Keratinocyte (primary cell): ENCODE measurements at regions not wholly inside any gene's neighbourhood (a gene's known extent, or its start where the extent isn't known, plus 50 kb on each side); places are given as distances from the start of the nearest gene placed in this dataset.

Experiments used
- DNase-seq: peaks from one replicate; pipeline ENCODE4 v3.0.0-alpha.2; 2011; ENCODE audit warnings: low read depth, missing footprints, low spot score
- FAIRE-seq: peaks from 2 replicates; lab custom pipeline; 2011; peaks lifted over from hg19 to GRCh38; lab: Jason Lieb, UNC
- H2AFZ ChIP-seq: 2 replicates; pipeline ENCODE4 v1.6.0; 2012; ENCODE audit warnings: low read length, control low read depth, inconsistent platforms; ENCODE audit not compliant: control insufficient read depth
- H3K27ac ChIP-seq: 2 replicates; pipeline ENCODE4 v1.5.1; 2011; ENCODE audit warnings: low read length; ENCODE audit not compliant: control insufficient read depth, insufficient read depth
- H3K27me3 ChIP-seq: 3 replicates; pipeline ENCODE4 v1.6.0; 2011; ENCODE audit warnings: low read length; ENCODE audit not compliant: control insufficient read depth, insufficient read depth; ENCODE audit errors: extremely low read depth
- H3K36me3 ChIP-seq, 2 experiments: 2 replicates in 1 of 2; 3 replicates in 1 of 2; pipeline ENCODE4 v1.5.1; 2011; ENCODE audit warnings: low read length in 2 of 2, mild to moderate bottlenecking in 1 of 2; ENCODE audit not compliant: control insufficient read depth in 2 of 2, insufficient read depth in 2 of 2; ENCODE audit errors: extremely low read depth in 1 of 2
- H3K4me1 ChIP-seq: 3 replicates; pipeline ENCODE4 v1.5.1; 2011; ENCODE audit warnings: low read length; ENCODE audit not compliant: control insufficient read depth, insufficient read depth; ENCODE audit errors: extremely low read depth
- H3K4me2 ChIP-seq: 3 replicates; pipeline ENCODE4 v1.6.0; 2011; ENCODE audit warnings: low read depth, low read length; ENCODE audit not compliant: control insufficient read depth, insufficient read depth; ENCODE audit errors: extremely low read depth
- H3K4me3 ChIP-seq, 3 experiments: fragments of 200-600 bp in 1 of 3; sonication (generic) in 1 of 3; 2 replicates in 2 of 3; 3 replicates in 1 of 3; pipeline ENCODE4 v1.5.1; 2011 to 2016; ENCODE audit warnings: low read length in 3 of 3, mild to moderate bottlenecking in 3 of 3, control low read depth in 2 of 3, inconsistent platforms in 1 of 3, low read depth in 1 of 3, mixed read lengths in 1 of 3, mixed run types in 1 of 3, moderate library complexity in 1 of 3; ENCODE audit not compliant: control insufficient read depth in 2 of 3, insufficient read depth in 2 of 3; ENCODE audit errors: extremely low read depth in 1 of 3
- H3K79me2 ChIP-seq: 2 replicates; pipeline ENCODE4 v1.6.0; 2012; ENCODE audit warnings: low read length; ENCODE audit not compliant: control insufficient read depth, insufficient read depth
- H3K9ac ChIP-seq: 3 replicates; pipeline ENCODE4 v1.6.0; 2011; ENCODE audit warnings: low read length; ENCODE audit not compliant: control insufficient read depth, insufficient read depth; ENCODE audit errors: extremely low read depth
- H3K9me1 ChIP-seq: 3 replicates; pipeline ENCODE4 v1.6.0; 2011; ENCODE audit warnings: low read length; ENCODE audit not compliant: control insufficient read depth, insufficient read depth; ENCODE audit errors: extremely low read depth
- H3K9me3 ChIP-seq: 2 replicates; pipeline ENCODE4 v1.5.1; 2012; ENCODE audit warnings: low read depth, low read length; ENCODE audit not compliant: control insufficient read depth
- H4K20me1 ChIP-seq: 3 replicates; pipeline ENCODE4 v1.6.0; 2011; ENCODE audit warnings: low read length; ENCODE audit not compliant: control insufficient read depth, insufficient read depth; ENCODE audit errors: extremely low read depth
- EZH2 ChIP-seq: IDR thresholded peaks from one replicate; pipeline ENCODE4 v1.6.1; 2012; ENCODE audit warnings: inconsistent platforms, mild to moderate bottlenecking, low read length, moderate library complexity
- dilution Hi-C: fragments of 300-500 bp; cut with MboI; formaldehyde crosslinking; loops from one replicate; pipeline ENCODE4 v1.7.0; 2020; ENCODE audit warnings: low sequenced_read_pairs; ENCODE audit not compliant: extremely low pct_ligation_motif_present
- TF ChIP-seq, protein P1 (sequence below), 3 experiments: IDR thresholded peaks in 1 of 3; conservative IDR thresholded peaks in 1 of 3; optimal IDR thresholded peaks in 1 of 3; 2 replicates in 2 of 3; 3 replicates in 1 of 3; pipeline versions ENCODE3 to v1.5.1; 2011; ENCODE audit warnings: low read length in 3 of 3, mild to moderate bottlenecking in 3 of 3, moderate library complexity in 2 of 3, control low read depth in 1 of 3, inconsistent platforms in 1 of 3; ENCODE audit not compliant: insufficient read depth in 2 of 3; ENCODE audit errors: extremely low read depth in 1 of 3

DNA sequence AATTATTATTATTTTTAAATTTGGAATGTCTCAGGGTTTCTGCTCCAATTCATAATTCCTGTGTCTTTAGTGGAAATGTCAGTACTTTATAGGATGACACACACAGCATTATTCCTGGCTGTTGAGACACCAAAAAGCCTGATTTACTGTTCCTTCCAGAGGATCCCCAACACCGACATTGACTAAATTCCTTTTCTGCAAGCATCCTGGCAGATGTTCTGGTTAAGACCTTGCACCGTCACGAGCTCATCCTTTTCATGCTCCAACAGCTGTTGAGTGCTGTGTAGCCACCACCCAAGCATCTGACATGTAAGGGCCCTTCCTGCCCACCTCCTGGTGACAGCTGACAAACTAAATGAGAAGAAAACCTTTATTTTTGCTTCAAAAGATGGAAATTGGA, 284.3 kb upstream of the SULF2 start:
- Histone ChIP-seq H2AFZ (no peak overlapping the region), H3K79me2 (no peaks in the 10 kb centered on the region), H4K20me1 (no peaks in the 10 kb centered on the region), H3K9ac (no peak overlapping the region), H3K27me3 (no peaks in the 10 kb centered on the region), H3K9me3 (no peaks in the 10 kb centered on the region), H3K4me2 (no peak overlapping the region), H3K36me3 (no peaks in the 10 kb centered on the region), H3K4me1 (no peaks in the 10 kb centered on the region), H3K4me3 (no peak overlapping the region), H3K27ac (no peak overlapping the region), H3K9me1 (no peaks in the 10 kb centered on the region)
- dilution Hi-C loops, result no loop called here
- FAIRE-seq (no peak), DNase-seq (no peak)
- TF ChIP-seq, protein P1, sequence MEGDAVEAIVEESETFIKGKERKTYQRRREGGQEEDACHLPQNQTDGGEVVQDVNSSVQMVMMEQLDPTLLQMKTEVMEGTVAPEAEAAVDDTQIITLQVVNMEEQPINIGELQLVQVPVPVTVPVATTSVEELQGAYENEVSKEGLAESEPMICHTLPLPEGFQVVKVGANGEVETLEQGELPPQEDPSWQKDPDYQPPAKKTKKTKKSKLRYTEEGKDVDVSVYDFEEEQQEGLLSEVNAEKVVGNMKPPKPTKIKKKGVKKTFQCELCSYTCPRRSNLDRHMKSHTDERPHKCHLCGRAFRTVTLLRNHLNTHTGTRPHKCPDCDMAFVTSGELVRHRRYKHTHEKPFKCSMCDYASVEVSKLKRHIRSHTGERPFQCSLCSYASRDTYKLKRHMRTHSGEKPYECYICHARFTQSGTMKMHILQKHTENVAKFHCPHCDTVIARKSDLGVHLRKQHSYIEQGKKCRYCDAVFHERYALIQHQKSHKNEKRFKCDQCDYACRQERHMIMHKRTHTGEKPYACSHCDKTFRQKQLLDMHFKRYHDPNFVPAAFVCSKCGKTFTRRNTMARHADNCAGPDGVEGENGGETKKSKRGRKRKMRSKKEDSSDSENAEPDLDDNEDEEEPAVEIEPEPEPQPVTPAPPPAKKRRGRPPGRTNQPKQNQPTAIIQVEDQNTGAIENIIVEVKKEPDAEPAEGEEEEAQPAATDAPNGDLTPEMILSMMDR (optimal IDR thresholded peaks at IDR 0.05 in 1 of 3, IDR thresholded peaks at IDR 0.05 in 1 of 3, conservative IDR thresholded peaks at IDR 0.05 in 1 of 3; ENCODE audit: extremely low read depth in 1 of 3, insufficient read depth in 2 of 3, low read length in 3 of 3), result no peak
- no peak for TF ChIP-seq EZH2

DNA sequence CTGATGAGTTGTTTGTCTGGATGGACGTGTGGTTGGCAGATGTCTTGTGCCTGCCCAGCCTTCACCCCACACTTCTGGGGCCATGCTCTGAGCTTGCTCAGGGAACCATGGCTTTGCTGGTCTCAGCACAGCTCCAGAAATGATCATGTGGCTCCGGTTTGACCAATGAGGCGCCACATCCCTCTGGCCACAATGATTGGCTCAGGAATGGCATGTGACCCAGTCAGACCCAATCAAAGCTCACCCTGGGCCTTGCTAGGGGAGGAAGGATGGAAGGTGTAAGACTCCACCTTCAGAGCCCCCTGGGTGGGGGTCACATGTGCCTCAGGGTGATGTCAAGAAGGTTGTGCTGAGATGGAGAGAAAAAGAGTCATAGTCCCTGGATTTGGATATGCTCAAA, 281.6 kb upstream of the SULF2 start:
- TF ChIP-seq, protein P1 (optimal IDR thresholded peaks at IDR 0.05 in 1 of 3, IDR thresholded peaks at IDR 0.05 in 1 of 3, conservative IDR thresholded peaks at IDR 0.05 in 1 of 3; ENCODE audit: extremely low read depth in 1 of 3, insufficient read depth in 2 of 3, low read length in 3 of 3), result no peak
- no peak for TF ChIP-seq EZH2
- no peak overlapping the region for H3K4me2 ChIP-seq
- H3K9ac ChIP-seq, result no peak overlapping the region
- no peaks in the 10 kb centered on the region for H3K79me2 ChIP-seq
- H4K20me1 ChIP-seq, result no peaks in the 10 kb centered on the region
- H3K9me1 ChIP-seq, result no peaks in the 10 kb centered on the region
- H3K36me3 ChIP-seq, result no peaks in the 10 kb centered on the region
- no peak for DNase-seq
- H3K27me3 ChIP-seq, result no peaks in the 10 kb centered on the region
- dilution Hi-C loops, result no loop called here
- H3K27ac ChIP-seq, result no peak overlapping the region
- no peaks in the 10 kb centered on the region for H3K9me3 ChIP-seq
- H2AFZ ChIP-seq, result no peak overlapping the region
- H3K4me3 ChIP-seq, result no peak overlapping the region
- no peaks in the 10 kb centered on the region for H3K4me1 ChIP-seq
- no peak for FAIRE-seq
